ENCODE measurements at regions not wholly inside any gene's neighbourhood (a gene's known extent, or its start where the extent isn't known, plus 50 kb on each side); places are given as distances from the start of the nearest gene placed in this dataset.

DNA sequence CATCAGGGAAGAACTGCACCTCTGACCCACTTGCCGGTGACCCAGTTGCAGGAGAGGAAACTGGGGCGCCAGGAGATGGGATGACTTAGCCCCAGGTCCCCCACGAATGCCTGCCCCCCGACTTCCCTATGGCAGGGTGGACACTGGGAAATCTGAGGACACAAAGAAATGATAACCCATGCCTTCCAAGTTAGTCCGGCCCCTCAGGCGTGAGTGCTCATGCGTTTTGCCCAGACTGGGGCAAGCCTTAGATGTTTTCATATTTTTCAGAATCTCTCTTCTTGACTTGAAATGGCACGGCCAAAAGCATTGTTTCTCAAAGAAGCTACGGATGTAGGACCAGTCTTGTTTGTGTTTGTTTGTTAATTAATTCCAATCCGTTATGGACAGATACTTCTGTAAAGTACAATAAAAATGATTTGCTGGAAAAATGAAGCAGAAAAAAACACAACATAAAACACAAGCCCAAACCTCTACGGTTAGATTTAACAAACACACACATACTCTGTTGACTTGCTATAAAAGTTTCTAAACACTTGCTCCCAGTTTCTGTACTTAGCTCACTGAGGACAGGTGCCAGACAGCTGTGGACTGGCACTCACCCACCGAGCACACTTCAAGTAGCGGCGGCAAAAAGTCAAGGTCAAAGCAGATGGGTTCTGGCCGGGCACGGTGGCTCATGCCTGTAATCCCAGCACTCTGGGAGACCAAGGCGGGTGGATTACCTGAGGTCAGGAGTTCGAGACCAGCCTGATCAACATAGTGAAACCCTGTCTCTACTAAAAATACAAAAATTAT lies 341.5 kb downstream of the BCOR start:
- TF ChIP-seq REST (tag by site-specific recombination; IDR thresholded peaks at IDR 0.05) = no peak
- no peak for TF ChIP-seq ZNF585B (tag by site-specific recombination; IDR thresholded peaks at IDR 0.05)
- TF ChIP-seq ZNF777 (tag by site-specific recombination; IDR thresholded peaks at IDR 0.05; ENCODE audit: borderline replicate concordance) = no peak
- no peak for TF ChIP-seq GFI1B (tag by site-specific recombination; IDR thresholded peaks at IDR 0.05)
- TF ChIP-seq ZFP37 (tag by site-specific recombination; IDR thresholded peaks at IDR 0.05) = no peak
- no peak for TF ChIP-seq ZNF600 (tag by site-specific recombination; IDR thresholded peaks at IDR 0.05)
- TF ChIP-seq, protein P1, sequence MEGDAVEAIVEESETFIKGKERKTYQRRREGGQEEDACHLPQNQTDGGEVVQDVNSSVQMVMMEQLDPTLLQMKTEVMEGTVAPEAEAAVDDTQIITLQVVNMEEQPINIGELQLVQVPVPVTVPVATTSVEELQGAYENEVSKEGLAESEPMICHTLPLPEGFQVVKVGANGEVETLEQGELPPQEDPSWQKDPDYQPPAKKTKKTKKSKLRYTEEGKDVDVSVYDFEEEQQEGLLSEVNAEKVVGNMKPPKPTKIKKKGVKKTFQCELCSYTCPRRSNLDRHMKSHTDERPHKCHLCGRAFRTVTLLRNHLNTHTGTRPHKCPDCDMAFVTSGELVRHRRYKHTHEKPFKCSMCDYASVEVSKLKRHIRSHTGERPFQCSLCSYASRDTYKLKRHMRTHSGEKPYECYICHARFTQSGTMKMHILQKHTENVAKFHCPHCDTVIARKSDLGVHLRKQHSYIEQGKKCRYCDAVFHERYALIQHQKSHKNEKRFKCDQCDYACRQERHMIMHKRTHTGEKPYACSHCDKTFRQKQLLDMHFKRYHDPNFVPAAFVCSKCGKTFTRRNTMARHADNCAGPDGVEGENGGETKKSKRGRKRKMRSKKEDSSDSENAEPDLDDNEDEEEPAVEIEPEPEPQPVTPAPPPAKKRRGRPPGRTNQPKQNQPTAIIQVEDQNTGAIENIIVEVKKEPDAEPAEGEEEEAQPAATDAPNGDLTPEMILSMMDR (tag by site-specific recombination; IDR thresholded peaks at IDR 0.05) = no peak

All from HEK293 (cell line).